Skeletal muscle satellite cell (primary cell): ENCODE measurements at regions not wholly inside any gene's neighbourhood (a gene's known extent, or its start where the extent isn't known, plus 50 kb on each side); places are given as distances from the start of the nearest gene placed in this dataset.
"Not testable (repeated sequence)": the region's sequence is repeated elsewhere in the genome, so short reads cannot be mapped to it uniquely, and the experiment has no call there.

Experiments
- H3K27me3 ChIP-seq: 2 replicates; pipeline ENCODE4 v1.7.0; 2013; ENCODE audit warnings: low read length; ENCODE audit not compliant: control insufficient read depth, insufficient read depth
- H3K36me3 ChIP-seq: 2 replicates; pipeline ENCODE4 v1.7.0; 2013; ENCODE audit warnings: mild to moderate bottlenecking, control low read depth, low read length; ENCODE audit not compliant: insufficient read depth
- H3K4me1 ChIP-seq: 2 replicates; pipeline ENCODE4 v1.7.0; 2013; ENCODE audit warnings: low read length; ENCODE audit not compliant: control insufficient read depth, insufficient read depth
- H3K4me2 ChIP-seq: 2 replicates; pipeline ENCODE4 v1.7.0; 2013; ENCODE audit warnings: mild to moderate bottlenecking, low read length
- H3K4me3 ChIP-seq: 2 replicates; pipeline ENCODE4 v1.7.0; 2013; ENCODE audit warnings: low read length
- H3K9ac ChIP-seq: 2 replicates; pipeline ENCODE4 v1.7.0; 2013; ENCODE audit warnings: mild to moderate bottlenecking, low read depth, low read length, moderate library complexity
- H3K9me3 ChIP-seq: replicated peaks from 2 replicates; pipeline ENCODE4 v1.7.0; 2013; ENCODE audit warnings: mild to moderate bottlenecking, control low read depth, low read length

DNA sequence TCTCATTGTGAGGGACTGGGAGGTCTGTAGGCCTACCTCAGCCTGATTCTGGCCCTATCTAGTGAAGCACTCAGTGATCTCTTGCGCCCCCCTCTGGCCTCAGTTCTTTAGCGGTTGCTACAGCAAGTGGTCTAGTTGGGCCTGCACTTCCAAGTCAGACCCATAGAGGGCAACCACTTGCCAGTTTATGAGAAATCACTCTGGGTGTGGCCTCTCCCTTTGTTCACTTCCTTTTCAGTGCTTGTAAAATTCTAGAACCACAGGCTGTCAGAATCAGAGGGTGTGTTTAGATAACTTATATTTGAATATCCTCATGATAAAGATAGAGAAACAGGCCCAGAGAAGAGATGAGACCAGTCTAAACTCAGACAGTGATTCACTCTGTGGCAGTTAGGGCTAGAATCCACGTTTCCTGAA is 60.9 kb upstream of the LAS1L start:
- Histone ChIP-seq H3K36me3 (no peaks in the 10 kb centered on the region), H3K4me2 (peak overlapping the region; percentile 62), H3K9me3 (no peaks in the 10 kb centered on the region), H3K4me3 (no peak overlapping the region), H3K9ac (peak overlapping the region; percentile 73), H3K4me1 (peaks cover 11% of the 10 kb centered on the region), H3K27me3 (no peaks in the 10 kb centered on the region)

DNA sequence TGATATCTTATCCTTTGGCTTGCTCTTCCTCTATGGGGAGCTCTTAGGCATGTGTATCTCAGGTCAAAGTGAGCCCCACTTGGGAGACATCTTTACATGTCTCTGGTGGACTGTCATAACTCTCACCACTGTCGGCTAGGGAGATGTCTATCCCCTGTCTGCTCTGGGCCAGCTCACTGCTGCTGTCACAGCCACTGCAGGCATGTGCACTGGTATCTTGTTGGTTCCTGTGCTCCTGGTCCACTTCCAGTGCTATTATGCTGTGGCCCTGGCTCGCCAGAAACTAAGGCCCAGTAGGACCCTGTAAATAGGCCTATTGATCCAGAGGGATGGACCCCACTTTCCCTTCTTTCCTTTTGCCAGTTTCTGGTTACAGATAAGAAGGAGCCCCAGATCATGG is 56.6 kb upstream of the LAS1L start:
- Histone ChIP-seq H3K9ac (no peak overlapping the region), H3K4me1 (peaks cover 21% of the 10 kb centered on the region), H3K9me3 (no peaks in the 10 kb centered on the region), H3K27me3 (no peaks in the 10 kb centered on the region), H3K4me3 (no peak overlapping the region), H3K36me3 (no peaks in the 10 kb centered on the region), H3K4me2 (no peak overlapping the region)

GRCh38 chrX:65589304-65589703 is 54.7 kb upstream of the LAS1L start:
- Histone ChIP-seq H3K36me3 (no peaks in the 10 kb centered on the region), H3K9me3 (no peaks in the 10 kb centered on the region), H3K4me2 (peak overlapping the region; percentile 85), H3K9ac (no peak overlapping the region), H3K4me3 (no peak overlapping the region), H3K4me1 (peaks cover 16% of the 10 kb centered on the region), H3K27me3 (no peaks in the 10 kb centered on the region)

GRCh38 chrX:65588795-65589194 is 54.2 kb upstream of the LAS1L start:
- H3K4me2 ChIP-seq, result peak overlapping the region; percentile 85
- no peaks in the 10 kb centered on the region for H3K9me3 ChIP-seq
- H3K4me3 ChIP-seq, result peak overlapping the region; percentile 65
- peak overlapping the region; percentile 63 for H3K9ac ChIP-seq
- H3K4me1 ChIP-seq, result peaks cover 16% of the 10 kb centered on the region
- no peaks in the 10 kb centered on the region for H3K36me3 ChIP-seq
- H3K27me3 ChIP-seq, result no peaks in the 10 kb centered on the region

DNA sequence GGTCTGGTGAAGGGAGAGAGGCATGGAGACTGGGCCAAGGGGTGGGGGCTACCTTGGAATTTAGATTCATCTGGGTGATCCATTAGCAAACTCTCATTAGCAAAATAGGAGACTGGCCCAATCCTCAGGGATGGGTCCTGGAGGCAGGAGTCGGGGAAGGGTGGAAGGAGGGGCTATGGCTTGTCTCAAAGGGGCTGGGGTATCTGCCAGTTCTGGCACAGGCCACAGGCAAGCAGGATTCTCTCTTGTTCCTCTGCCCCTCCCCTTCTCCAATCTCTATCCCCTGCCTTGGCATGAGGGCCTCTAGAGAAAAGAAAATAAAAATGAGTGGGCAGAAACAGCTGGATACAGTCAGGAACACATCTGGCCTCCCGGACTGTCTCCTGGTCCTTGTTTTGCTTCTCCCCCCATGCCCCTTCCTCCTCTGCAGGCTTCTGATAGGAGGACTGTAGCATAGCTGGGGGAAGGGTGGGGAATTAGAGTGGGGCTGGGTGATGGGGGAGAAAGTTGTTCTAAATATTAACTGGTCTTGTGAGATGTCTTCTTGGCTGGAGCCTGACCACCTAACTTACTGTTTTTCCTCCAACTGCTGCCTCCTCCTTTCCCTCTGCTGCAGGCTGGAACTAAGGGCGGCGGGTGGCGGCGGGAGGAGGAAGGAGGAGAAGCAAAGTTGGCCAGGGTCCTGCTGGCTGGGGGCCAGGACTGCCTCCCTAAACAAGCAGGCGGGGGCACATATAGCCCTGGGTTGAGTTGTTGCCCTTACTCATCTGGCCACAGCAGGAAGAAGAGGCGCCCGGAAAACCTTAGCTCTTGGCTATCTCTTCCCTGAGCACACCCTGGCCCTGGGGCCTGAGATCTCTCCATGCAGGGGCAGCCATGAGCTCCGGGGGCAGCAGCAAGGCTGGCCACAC is 53.3 kb upstream of the LAS1L start:
- no peaks in the 10 kb centered on the region for H3K9me3 ChIP-seq
- peak overlapping the region; percentile 63 for H3K9ac ChIP-seq
- H3K27me3 ChIP-seq, result no peaks in the 10 kb centered on the region
- no peaks in the 10 kb centered on the region for H3K36me3 ChIP-seq
- peaks cover 16% of the 10 kb centered on the region for H3K4me1 ChIP-seq
- peak overlapping the region; percentile 65 for H3K4me3 ChIP-seq
- H3K4me2 ChIP-seq, result peak overlapping the region; percentile 85

- no peak overlapping the region for H3K4me3 ChIP-seq
Observed at GRCh38 chrX:65586491-65586890, 51.9 kb upstream of the LAS1L start.

DNA sequence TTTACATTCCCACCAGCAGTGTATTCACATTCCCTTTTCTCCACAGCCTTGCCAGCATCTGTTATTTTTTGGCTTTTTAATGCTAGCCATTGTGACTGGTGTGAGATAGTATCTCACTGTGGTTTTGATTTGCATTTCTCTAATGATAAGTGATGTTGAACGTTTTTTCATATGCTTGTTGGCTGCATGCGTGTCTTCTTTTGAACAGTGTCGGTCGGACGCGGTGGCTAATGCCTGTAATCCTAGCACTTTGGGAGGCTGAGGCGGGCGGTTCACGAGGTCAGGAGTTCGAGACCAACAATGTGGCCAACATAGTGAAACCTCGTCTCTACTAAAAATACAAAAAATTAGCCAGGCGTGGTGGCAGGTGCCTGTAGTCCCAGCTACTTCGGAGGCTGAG is 50.6 kb upstream of the LAS1L start:
- H3K9ac ChIP-seq, result not testable (repeated sequence)

More at GRCh38 chrX:65586491-65586890, 51.9 kb upstream of the LAS1L start:
- H3K4me1 ChIP-seq, result peaks cover 16% of the 10 kb centered on the region
- H3K36me3 ChIP-seq, result no peaks in the 10 kb centered on the region
- no peaks in the 10 kb centered on the region for H3K27me3 ChIP-seq
- no peak overlapping the region for H3K4me2 ChIP-seq
- no peak overlapping the region for H3K9ac ChIP-seq
- no peaks in the 10 kb centered on the region for H3K9me3 ChIP-seq

More for the DNA sequence above, 50.6 kb upstream of the LAS1L start:
- not testable (repeated sequence) for H3K4me2 ChIP-seq, H3K36me3 ChIP-seq, H3K27me3 ChIP-seq, H3K4me3 ChIP-seq, H3K9me3 ChIP-seq
- peaks cover 16% of the 10 kb centered on the region for H3K4me1 ChIP-seq
